ENCODE measurements at regions not wholly inside any gene's neighbourhood (a gene's known extent, or its start where the extent isn't known, plus 50 kb on each side); places are given as distances from the start of the nearest gene placed in this dataset.

DNA sequence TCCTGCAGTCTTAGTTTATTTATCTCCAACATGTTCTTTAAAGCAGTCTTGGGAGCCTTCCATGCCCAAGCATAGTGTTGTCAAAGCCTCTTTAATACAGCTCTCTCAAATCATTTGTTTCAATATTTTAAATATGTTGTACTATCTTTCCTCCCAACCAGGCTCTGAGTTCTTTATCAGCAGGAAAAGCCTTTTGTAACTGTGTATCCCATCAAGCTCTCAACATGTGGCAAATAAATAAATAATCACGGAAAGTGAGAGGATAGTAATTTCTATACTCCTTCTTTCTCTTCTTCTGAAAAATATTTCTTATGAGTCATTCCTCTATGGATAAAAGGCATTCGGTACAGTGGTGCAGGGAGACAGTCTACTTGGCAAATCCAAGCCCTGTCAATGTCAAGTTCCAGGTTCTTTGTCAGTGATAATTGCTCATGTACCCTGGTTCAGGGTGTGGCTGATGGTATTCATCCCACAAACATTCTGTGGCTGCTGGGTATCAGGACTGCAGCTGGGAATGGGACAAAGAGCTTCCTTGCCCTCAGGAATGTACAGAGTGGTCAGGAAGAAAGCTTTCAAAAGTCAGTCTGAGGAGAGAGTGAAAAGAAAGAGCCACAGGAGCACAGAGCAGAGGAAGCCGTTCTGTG lies 384.3 kb downstream of the EFNB2 start:
- H3K36me3 Mint-ChIP-seq = no peaks in the 10 kb centered on the region
- H3K27ac ChIP-seq (ENCODE audit: low read depth, low read length) = no peak overlapping the region
- intact Hi-C loops (cut with micrococcal nuclease) = no loop called here
- no peaks in the 10 kb centered on the region for H3K4me1 ChIP-seq (ENCODE audit: control insufficient read depth in 2 of 2, insufficient read depth in 2 of 2, low read length in 2 of 2)
- H3K27ac Mint-ChIP-seq = no peak overlapping the region
- no peak overlapping the region for H3K4me3 ChIP-seq (ENCODE audit: low read length)
- H3K4me1 Mint-ChIP-seq = no peaks in the 10 kb centered on the region
- H3K4me3 Mint-ChIP-seq = no peak overlapping the region
- H3K9me3 Mint-ChIP-seq = peaks cover 0 to 8% (median 0%) of the 10 kb centered on the region in 11 donors
- H3K36me3 ChIP-seq (ENCODE audit: control insufficient read depth in 2 of 3, insufficient read depth in 3 of 3, low read length in 3 of 3) = no peaks in the 10 kb centered on the region
- ATAC-seq = no peak
- ChIA-PET CTCF (no interaction called here), POLR2A (no interaction called here)
- no peaks in the 10 kb centered on the region for H3K27me3 ChIP-seq (ENCODE audit: control insufficient read depth in 2 of 2, insufficient read depth in 2 of 2, low read length in 2 of 2)
- peaks cover 0 to 12% (median 0%) of the 10 kb centered on the region in 5 donors for H3K27me3 Mint-ChIP-seq
- no peak for DNase-seq
- H3K9me3 ChIP-seq (ENCODE audit: control insufficient read depth in 2 of 3, low read length in 3 of 3) = no peaks in the 10 kb centered on the region

DNA sequence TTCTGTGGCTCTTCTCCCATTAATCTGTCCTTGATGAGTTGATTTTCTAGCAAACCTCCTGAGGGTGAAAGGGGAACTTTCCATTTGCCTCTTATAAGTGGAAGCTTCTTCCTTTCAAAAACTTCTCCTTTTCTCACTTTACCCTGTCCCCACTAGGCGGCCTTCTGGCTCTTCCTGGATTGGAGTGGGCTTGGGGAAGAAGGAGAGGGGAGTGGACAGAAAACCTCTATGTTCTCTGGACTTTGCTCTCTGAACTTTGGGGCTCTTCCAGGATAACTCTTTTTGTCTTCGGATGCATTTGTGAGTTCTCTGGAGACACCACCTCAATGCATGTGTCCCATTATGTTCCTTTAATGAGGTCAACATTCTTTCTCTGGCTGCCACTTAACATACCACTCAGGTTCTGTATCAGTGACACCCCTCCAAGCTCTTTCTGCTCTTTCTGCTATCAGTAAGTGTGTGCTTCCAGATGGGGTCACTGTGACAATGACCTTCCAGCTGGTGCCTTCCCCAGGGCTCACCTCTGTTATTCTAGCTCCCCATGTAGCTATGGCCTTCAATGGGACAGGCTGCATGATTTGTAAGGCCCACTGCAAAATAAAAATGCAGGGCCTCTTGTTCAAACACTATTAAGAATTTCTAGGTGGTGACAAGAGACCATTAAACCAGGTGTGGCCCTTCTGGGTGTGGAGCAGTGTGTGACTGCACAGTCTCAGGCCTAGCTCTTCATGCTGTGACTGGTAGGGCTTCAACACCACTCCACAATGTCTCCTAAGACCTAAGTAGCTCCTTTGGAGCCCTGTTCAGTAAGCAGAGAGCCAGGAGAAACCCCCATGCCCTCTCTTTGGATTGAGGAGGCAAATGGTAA lies 389.2 kb downstream of the EFNB2 start:
- Histone ChIP-seq H3K27me3 (ENCODE audit: control insufficient read depth in 2 of 2, insufficient read depth in 2 of 2, low read length in 2 of 2) (no peaks in the 10 kb centered on the region), H3K27ac (ENCODE audit: low read depth, low read length) (no peak overlapping the region), H3K9me3 (ENCODE audit: control insufficient read depth in 2 of 3, low read length in 3 of 3) (no peaks in the 10 kb centered on the region), H3K4me3 (ENCODE audit: low read length) (no peak overlapping the region), H3K4me1 (ENCODE audit: control insufficient read depth in 2 of 2, insufficient read depth in 2 of 2, low read length in 2 of 2) (no peaks in the 10 kb centered on the region), H3K36me3 (ENCODE audit: control insufficient read depth in 2 of 3, insufficient read depth in 3 of 3, low read length in 3 of 3) (no peaks in the 10 kb centered on the region)
- ChIA-PET POLR2A (no interaction called here), CTCF (no interaction called here)
- Mint-ChIP-seq H3K9me3 (peaks cover 0 to 3% (median 0%) of the 10 kb centered on the region in 11 donors), H3K4me3 (no peak overlapping the region), H3K27me3 (peaks cover 0 to 13% (median 0%) of the 10 kb centered on the region in 5 donors), H3K36me3 (no peaks in the 10 kb centered on the region), H3K4me1 (no peaks in the 10 kb centered on the region), H3K27ac (no peak overlapping the region)
- ATAC-seq = no peak
- intact Hi-C loops (cut with micrococcal nuclease) = no loop called here
- DNase-seq = no peak

DNA sequence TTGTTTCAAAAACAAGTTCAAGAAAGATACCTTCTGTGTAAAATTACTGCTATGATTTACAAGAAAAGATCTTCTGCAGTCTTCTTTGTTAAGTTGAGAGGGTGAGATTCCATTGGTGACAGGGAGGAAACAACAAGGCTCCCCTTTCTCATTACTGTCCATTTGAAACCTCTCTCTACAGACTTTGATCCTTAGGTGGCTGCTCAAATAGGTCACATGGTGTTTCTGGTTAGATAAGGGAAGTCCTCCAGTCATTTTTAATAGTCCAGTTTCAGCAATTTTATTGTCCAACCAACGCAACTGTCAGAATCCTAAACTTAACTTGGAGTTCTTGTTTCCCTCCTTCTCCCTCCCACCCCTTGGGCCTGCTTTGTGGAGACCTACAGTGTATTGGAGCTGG lies 390.4 kb downstream of the EFNB2 start:
- Histone ChIP-seq H3K36me3 (ENCODE audit: control insufficient read depth in 2 of 3, insufficient read depth in 3 of 3, low read length in 3 of 3) (no peaks in the 10 kb centered on the region), H3K4me1 (ENCODE audit: control insufficient read depth in 2 of 2, insufficient read depth in 2 of 2, low read length in 2 of 2) (no peaks in the 10 kb centered on the region), H3K27me3 (ENCODE audit: control insufficient read depth in 2 of 2, insufficient read depth in 2 of 2, low read length in 2 of 2) (no peaks in the 10 kb centered on the region), H3K9me3 (ENCODE audit: control insufficient read depth in 2 of 3, low read length in 3 of 3) (no peaks in the 10 kb centered on the region), H3K4me3 (ENCODE audit: low read length) (no peak overlapping the region), H3K27ac (ENCODE audit: low read depth, low read length) (no peak overlapping the region)
- no peak overlapping the region for H3K4me3 Mint-ChIP-seq
- peaks cover 0 to 13% (median 0%) of the 10 kb centered on the region in 5 donors for H3K27me3 Mint-ChIP-seq
- intact Hi-C loops (cut with micrococcal nuclease) = no loop called here
- ATAC-seq (no peak), DNase-seq (no peak)
- H3K9me3 Mint-ChIP-seq = peaks cover 0 to 3% (median 0%) of the 10 kb centered on the region in 11 donors
- CTCF ChIA-PET = no interaction called here
- no peaks in the 10 kb centered on the region for H3K4me1 Mint-ChIP-seq
- POLR2A ChIA-PET = no interaction called here
- H3K27ac Mint-ChIP-seq = no peak overlapping the region
- no peaks in the 10 kb centered on the region for H3K36me3 Mint-ChIP-seq

DNA sequence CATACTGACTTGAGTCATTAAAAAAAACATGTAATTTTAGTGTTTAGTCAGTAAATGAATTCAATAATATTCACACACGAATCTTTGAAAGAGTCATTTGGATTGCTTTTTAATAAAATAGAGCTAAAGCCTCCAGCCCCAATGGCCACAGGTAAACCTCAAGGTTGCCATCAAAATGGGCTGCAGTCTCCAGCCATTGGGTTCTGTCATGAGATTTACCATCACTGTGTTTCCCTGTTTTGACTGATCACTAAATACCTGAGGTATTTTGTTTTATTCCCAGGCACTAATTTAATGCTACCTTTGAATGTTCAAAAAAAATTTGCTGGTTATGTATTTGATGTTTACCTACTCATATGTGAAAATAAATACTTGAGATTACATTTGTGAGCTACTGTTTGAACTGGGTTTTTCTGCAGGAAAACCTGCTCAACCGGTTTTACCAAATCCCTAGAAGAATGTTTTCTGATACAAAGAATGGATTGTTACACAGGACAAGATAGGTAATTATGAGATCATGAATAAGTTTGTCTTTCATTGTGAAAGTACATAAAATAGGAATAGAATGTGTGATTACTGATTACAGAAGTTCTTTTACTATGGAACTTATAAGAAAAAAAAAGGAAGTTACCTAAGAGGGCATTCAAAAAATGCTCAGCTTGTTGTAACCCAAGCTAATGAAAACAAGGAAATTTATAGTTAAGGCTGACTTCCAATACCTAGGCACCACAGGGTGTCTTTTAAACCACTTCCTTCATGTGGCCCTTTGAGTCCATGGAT lies 391.3 kb downstream of the EFNB2 start:
- Histone ChIP-seq H3K36me3 (ENCODE audit: control insufficient read depth in 2 of 3, insufficient read depth in 3 of 3, low read length in 3 of 3) (no peaks in the 10 kb centered on the region), H3K4me3 (ENCODE audit: low read length) (no peak overlapping the region), H3K27ac (ENCODE audit: low read depth, low read length) (no peak overlapping the region), H3K4me1 (ENCODE audit: control insufficient read depth in 2 of 2, insufficient read depth in 2 of 2, low read length in 2 of 2) (no peaks in the 10 kb centered on the region), H3K27me3 (ENCODE audit: control insufficient read depth in 2 of 2, insufficient read depth in 2 of 2, low read length in 2 of 2) (no peaks in the 10 kb centered on the region), H3K9me3 (ENCODE audit: control insufficient read depth in 2 of 3, low read length in 3 of 3) (no peaks in the 10 kb centered on the region)
- Mint-ChIP-seq H3K27ac (no peak overlapping the region), H3K36me3 (no peaks in the 10 kb centered on the region), H3K9me3 (peaks cover 0 to 3% (median 0%) of the 10 kb centered on the region in 11 donors), H3K27me3 (peaks cover 0 to 13% (median 0%) of the 10 kb centered on the region in 5 donors), H3K4me1 (no peaks in the 10 kb centered on the region), H3K4me3 (no peak overlapping the region)
- POLR2A ChIA-PET = no interaction called here
- DNase-seq (no peak), ATAC-seq (no peak)
- intact Hi-C loops (cut with micrococcal nuclease) = no loop called here
- CTCF ChIA-PET = no interaction called here

DNA sequence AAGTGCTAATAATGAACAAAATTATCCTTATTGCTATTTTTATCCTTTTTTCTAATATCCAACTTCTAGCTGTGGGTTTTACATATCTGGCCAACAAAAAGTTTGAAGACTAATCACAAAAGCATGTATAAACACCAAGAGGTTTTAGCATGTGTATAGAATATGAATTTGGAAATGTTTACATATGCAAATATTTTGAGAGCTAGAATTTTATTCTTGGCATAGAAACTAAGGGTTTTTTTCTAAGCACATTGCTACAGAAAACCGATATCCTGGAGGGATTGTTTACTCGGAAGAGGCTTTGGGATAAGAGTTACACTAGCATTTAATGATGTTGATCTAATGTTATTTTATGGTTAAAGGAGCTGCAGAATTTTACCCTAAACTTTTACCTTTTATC lies 392.1 kb downstream of the EFNB2 start:
- intact Hi-C loops (cut with micrococcal nuclease) = no loop called here
- Mint-ChIP-seq H3K27ac (no peak overlapping the region), H3K27me3 (peaks cover 0 to 13% (median 0%) of the 10 kb centered on the region in 5 donors), H3K4me3 (no peak overlapping the region), H3K36me3 (no peaks in the 10 kb centered on the region), H3K4me1 (no peaks in the 10 kb centered on the region), H3K9me3 (peaks cover 0 to 3% (median 0%) of the 10 kb centered on the region in 11 donors)
- ATAC-seq = no peak
- no peaks in the 10 kb centered on the region for H3K9me3 ChIP-seq (ENCODE audit: control insufficient read depth in 2 of 3, low read length in 3 of 3)
- no peaks in the 10 kb centered on the region for H3K4me1 ChIP-seq (ENCODE audit: control insufficient read depth in 2 of 2, insufficient read depth in 2 of 2, low read length in 2 of 2)
- H3K4me3 ChIP-seq (ENCODE audit: low read length) = no peak overlapping the region
- H3K27me3 ChIP-seq (ENCODE audit: control insufficient read depth in 2 of 2, insufficient read depth in 2 of 2, low read length in 2 of 2) = no peaks in the 10 kb centered on the region
- no peak for DNase-seq
- CTCF ChIA-PET = no interaction called here
- H3K27ac ChIP-seq (ENCODE audit: low read depth, low read length) = no peak overlapping the region
- POLR2A ChIA-PET = no interaction called here
- H3K36me3 ChIP-seq (ENCODE audit: control insufficient read depth in 2 of 3, insufficient read depth in 3 of 3, low read length in 3 of 3) = no peaks in the 10 kb centered on the region

DNA sequence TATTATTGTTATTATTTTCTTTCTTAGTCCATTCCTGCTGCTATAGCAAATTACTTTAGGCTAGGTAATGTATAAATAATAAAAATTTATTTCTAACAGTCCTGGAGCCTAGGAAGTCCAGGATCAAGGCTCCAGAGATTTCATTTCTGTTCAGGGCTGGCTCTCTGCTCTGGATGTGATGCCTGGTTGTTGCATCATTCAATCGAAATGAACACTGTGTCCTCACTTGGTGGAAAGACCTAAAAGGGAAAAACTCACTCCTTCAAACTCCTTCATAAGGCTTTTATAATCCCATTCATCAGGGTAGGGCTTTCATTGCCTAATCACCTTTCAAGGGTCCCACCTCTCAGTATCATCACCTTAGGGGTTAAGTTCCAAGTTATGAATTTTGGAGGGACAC lies 395.0 kb downstream of the EFNB2 start:
- H3K27ac ChIP-seq (ENCODE audit: low read depth, low read length) = no peak overlapping the region
- ChIA-PET CTCF (no interaction called here), POLR2A (no interaction called here)
- no peaks in the 10 kb centered on the region for H3K27me3 ChIP-seq (ENCODE audit: control insufficient read depth in 2 of 2, insufficient read depth in 2 of 2, low read length in 2 of 2)
- H3K9me3 ChIP-seq (ENCODE audit: control insufficient read depth in 2 of 3, low read length in 3 of 3) = no peaks in the 10 kb centered on the region
- H3K36me3 ChIP-seq (ENCODE audit: control insufficient read depth in 2 of 3, insufficient read depth in 3 of 3, low read length in 3 of 3) = no peaks in the 10 kb centered on the region
- no peak overlapping the region for H3K4me3 ChIP-seq (ENCODE audit: low read length)
- no peaks in the 10 kb centered on the region for H3K4me1 ChIP-seq (ENCODE audit: control insufficient read depth in 2 of 2, insufficient read depth in 2 of 2, low read length in 2 of 2)
- Mint-ChIP-seq H3K4me3 (no peak overlapping the region), H3K27me3 (peaks cover 0 to under 1% (median 0%) of the 10 kb centered on the region in 5 donors), H3K4me1 (no peaks in the 10 kb centered on the region), H3K36me3 (no peaks in the 10 kb centered on the region), H3K27ac (no peak overlapping the region), H3K9me3 (no peaks in the 10 kb centered on the region)
- no peak for ATAC-seq
- DNase-seq = no peak
- intact Hi-C loops (cut with micrococcal nuclease) = no loop called here
